OCI-M2 (cell line): ENCODE measurements at regions not wholly inside any gene's neighbourhood (a gene's known extent, or its start where the extent isn't known, plus 50 kb on each side); places are given as distances from the start of the nearest gene placed in this dataset.
"Not testable (repeated sequence)": the region's sequence is repeated elsewhere in the genome, so short reads cannot be mapped to it uniquely, and the experiment has no call there.

Experiments
- DNase-seq: peaks from one replicate; lab custom pipeline; 2025; ENCODE audit not compliant: unreplicated experiment; lab: John Stamatoyannopoulos, UW

GRCh38 chr3:5677555-5677954, 490.0 kb downstream of the EDEM1 start:
- DNase-seq: no peak

GRCh38 chr3:5678248-5678647, 490.7 kb downstream of the EDEM1 start:
- no peak for DNase-seq

GRCh38 chr3:5678844-5679243, 491.3 kb downstream of the EDEM1 start:
- DNase-seq: no peak

- no peak for DNase-seq
These were observed 499.7 kb downstream of the EDEM1 start for GRCh38 chr3:5687230-5687629.

- no peak for DNase-seq
These were observed 503.0 kb downstream of the EDEM1 start for GRCh38 chr3:5690490-5690889.

GRCh38 chr3:5690904-5691532, 503.5 kb downstream of the EDEM1 start:
- no peak for DNase-seq

- DNase-seq: no peak
These were observed 504.9 kb downstream of the EDEM1 start for GRCh38 chr3:5692446-5692845.

- DNase-seq: no peak
These were observed 506.8 kb downstream of the EDEM1 start for GRCh38 chr3:5694266-5694665.

- no peak for DNase-seq
These were observed 511.3 kb downstream of the EDEM1 start for GRCh38 chr3:5698851-5699250.

GRCh38 chr3:5699313-5699712, 511.8 kb downstream of the EDEM1 start:
- no peak for DNase-seq

GRCh38 chr3:5699811-5700210, 512.3 kb downstream of the EDEM1 start:
- DNase-seq: no peak

- DNase-seq: not testable (repeated sequence)
These were observed 513.5 kb downstream of the EDEM1 start for GRCh38 chr3:5701005-5701404.

GRCh38 chr3:5707794-5708193, 520.3 kb downstream of the EDEM1 start:
- no peak for DNase-seq

GRCh38 chr3:5709714-5710113, 522.2 kb downstream of the EDEM1 start:
- no peak for DNase-seq

- DNase-seq: no peak
These were observed 523.2 kb downstream of the EDEM1 start for GRCh38 chr3:5710718-5711117.

- DNase-seq: no peak
These were observed 529.7 kb downstream of the EDEM1 start for GRCh38 chr3:5717254-5717653.

- not testable (repeated sequence) for DNase-seq
These were observed 532.2 kb downstream of the EDEM1 start for GRCh38 chr3:5719668-5720067.

- no peak for DNase-seq
These were observed 538.3 kb downstream of the EDEM1 start for GRCh38 chr3:5725801-5726200.

GRCh38 chr3:5726621-5727020, 539.1 kb downstream of the EDEM1 start:
- no peak for DNase-seq

- DNase-seq: no peak
These were observed 540.4 kb downstream of the EDEM1 start for GRCh38 chr3:5727743-5728484.

- DNase-seq: no peak
These were observed 542.3 kb downstream of the EDEM1 start for GRCh38 chr3:5729852-5730251.

- DNase-seq: no peak
These were observed 543.6 kb downstream of the EDEM1 start for GRCh38 chr3:5731100-5731499.

- no peak for DNase-seq
These were observed 544.6 kb downstream of the EDEM1 start for GRCh38 chr3:5732081-5732480.
